Fibroblast of skin of left biceps (primary cell): ENCODE measurements at regions not wholly inside any gene's neighbourhood (a gene's known extent, or its start where the extent isn't known, plus 50 kb on each side); places are given as distances from the start of the nearest gene placed in this dataset.
"Not testable (repeated sequence)": the region's sequence is repeated elsewhere in the genome, so short reads cannot be mapped to it uniquely, and the experiment has no call there.

Experiments used
- DNase-seq, 2 experiments: peaks; one replicate each; pipeline ENCODE4 v3.0.0-alpha.2; 2013; ENCODE audit warnings: low read depth in 2 of 2

DNA sequence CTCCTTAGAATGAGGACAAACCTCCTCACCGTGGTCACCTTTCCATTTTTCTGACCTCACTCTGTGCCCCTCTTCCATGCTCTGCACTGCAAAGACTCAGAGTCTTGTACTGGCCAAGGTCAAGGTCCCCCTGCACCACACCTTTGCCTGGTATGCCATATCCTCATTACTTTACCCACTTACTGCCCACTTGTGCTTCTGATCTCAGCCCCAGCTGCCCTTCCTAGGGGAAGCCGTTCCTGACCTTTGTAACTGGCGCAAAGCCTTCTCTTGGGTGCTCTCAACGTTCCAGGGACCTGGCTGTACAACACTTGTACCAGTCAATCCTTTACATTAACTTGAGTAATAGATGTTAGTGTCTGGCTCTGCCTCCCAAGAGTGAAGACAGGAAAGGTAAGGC is 256.0 kb downstream of the SV2B start:
- DNase-seq: no peak

DNA sequence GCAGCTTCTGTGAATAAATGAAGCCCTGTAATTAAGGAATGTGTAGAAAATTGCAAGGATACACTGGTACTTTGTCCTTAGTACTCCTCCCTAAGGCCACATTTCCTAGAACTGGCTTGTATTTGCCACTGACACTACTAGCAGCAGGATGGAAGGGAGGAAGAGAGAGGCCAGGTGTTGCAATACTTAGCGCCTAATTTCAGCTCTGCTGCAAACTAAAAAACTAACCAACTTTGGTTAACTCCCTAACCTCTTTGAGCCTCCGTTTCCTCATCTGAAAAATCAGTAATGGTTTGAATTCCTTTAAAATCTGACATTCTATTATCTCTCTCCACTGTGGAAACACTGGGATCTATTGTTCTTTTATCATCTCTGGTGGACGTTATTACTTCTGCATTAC is 257.0 kb downstream of the SV2B start:
- no peak for DNase-seq

DNA sequence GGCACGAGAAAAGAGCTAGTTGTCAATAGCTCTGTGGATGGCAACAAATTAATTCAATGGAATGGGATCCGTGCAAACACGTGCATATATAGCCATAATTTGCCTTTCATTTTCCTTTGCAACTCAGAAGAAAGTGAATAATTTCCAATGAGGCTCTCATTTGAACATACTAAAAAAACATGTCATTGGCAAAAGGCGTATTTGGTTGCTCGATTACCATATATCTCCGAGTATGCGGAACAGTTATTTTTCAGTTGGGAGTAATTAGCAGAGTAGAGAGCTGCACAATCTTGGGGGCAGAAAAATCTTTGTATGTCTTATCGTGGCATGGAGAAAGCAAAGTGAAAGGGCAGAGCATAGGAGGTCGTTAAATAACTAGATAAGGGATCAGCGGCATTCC is 257.4 kb downstream of the SV2B start:
- DNase-seq: no peak

DNA sequence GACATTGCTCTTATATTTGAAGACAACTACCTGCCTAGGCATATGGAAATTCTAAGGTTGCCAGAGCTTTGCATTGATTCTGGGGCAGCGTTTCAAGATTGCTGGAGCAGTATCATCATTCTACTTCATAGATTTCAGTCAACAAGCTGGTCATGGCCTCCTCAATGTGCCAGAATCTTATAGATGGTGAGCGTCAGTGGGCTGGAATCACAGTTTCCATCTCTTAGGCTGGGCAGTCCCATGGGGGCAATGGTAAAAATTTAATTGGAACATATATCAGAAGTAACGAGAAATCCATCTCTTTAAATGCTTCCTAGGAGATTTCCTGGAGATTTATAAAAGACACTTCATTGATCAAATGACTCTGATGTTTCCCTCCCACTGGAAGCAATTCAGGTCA is 258.3 kb downstream of the SV2B start:
- DNase-seq: no peak

DNA sequence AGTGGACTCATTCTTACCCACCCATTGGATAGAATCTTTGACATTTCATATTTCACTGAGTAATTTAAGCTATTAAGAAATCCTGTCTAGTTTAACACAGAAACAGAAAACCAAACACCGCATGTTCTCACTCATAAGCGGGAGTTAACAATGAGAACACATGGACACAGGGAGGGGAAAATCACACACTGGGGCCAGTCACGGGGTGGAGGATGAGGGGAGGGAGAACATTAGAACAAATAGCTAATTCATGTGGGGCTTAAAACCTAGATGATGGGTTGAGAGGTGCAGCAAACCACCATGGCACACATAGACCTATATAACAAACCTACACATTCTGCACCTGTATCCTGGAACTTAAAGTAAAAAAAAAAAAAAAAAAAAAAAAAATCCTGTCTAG is 261.6 kb downstream of the SV2B start:
- not testable (repeated sequence) for DNase-seq

DNA sequence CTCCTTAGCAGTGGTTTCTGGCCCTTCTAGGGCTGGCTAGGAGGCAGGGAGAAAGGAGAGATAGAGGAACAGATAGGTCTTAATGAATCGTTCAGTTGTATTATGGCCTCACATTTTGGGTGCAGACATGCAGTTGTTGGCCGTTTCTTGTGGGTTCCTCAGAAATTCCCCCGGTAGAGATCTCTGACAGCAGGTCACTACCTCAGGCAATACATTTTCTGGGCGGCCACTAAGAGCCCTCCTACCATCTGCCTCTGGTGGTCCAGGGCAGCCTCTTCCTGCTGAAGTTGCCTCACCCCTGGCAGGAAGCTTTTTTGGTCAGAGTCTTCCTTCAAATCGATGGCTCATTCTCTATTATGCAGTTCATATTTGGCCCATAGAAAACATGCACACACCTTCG is 266.1 kb downstream of the SV2B start:
- DNase-seq: no peak

GRCh38 chr15:91368611-91369010 is 268.6 kb downstream of the SV2B start:
- DNase-seq: no peak

DNA sequence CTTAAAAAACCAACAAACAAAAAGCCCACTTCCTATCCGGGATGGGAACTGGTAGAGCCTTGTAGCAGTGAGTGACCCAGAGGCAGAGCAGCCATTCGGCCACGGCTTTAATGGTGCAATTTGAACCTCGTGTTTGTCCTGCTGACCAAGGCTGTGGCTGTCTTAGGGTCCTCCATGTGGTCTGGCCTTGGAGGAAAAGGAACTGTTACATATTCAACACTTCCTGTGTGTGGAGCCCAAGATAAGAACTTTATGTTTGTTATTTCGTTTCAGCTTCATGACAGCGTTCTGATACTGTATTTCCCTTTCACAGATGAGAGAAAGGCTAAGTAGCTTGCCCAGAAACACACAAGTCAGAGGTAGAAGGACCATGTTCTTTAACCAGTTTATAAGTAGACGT is 269.8 kb downstream of the SV2B start:
- DNase-seq: no peak

DNA sequence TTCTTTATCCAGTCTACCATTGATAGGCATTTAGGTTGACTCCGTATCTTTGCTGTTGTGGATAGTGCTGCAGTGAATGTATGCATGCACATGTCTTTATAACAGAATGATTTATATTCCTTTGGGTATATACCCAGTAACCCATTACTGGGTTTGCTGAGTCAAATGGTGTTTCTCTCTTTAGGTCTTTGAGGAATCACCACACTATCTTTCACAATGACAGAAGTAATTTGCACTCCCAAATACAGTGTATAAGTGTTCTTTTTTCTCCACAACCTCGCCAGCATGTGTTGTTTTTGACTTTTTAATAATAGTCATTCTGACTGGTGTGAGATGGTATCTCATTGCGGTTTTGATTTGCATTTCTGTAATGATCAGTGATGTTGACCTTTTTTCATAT is 271.3 kb downstream of the SV2B start:
- DNase-seq: not testable (repeated sequence)

GRCh38 chr15:91374336-91374735 is 274.3 kb downstream of the SV2B start:
- DNase-seq: no peak

GRCh38 chr15:91376038-91376437 is 276.0 kb downstream of the SV2B start:
- no peak for DNase-seq

GRCh38 chr15:91380114-91380513 is 280.1 kb downstream of the SV2B start:
- DNase-seq: no peak

DNA sequence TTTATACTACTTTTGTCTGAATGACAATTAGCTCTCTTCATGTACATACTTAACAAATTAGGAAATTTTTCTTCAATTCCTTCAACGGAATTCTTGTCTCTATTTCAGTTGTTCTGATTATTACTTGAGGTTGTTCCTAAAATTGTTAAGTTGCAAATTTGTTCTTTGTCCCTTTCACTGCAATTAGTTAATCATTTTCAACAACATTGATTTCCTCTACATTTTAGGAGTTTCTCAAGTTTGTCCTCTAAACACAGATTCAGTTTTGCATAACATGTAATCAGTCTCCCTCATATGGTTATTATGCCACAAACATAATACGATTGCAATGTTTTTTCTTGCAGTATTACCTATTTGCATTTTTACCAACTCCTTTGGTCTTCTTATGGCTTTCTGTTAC is 283.5 kb downstream of the SV2B start:
- DNase-seq: no peak

DNA sequence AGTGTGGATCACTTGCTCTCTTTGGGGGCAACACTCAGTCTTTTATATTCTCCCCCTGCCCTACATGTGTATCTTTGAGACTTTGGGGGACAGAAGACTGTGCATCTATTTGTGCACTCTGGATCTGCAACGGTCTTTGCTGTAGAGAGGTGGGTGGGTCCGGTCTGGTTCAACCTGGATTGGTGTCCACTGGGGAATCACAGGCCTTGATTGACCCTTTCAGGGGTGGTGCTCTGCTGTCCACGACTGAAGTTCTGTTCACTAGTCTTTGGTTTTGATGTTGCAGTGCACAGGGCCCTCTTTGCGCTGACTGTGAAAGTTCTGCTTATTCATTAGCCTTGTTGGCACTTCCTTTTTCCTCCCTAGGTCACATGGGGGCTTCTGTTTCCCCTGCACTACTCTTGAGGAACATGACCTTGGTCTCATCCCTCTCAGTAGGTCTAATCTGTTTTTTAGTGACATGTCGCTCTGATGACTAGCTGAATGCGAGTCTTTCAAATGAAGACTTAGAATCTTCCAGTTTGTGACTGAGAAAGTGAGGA is 284.2 kb downstream of the SV2B start:
- no peak for DNase-seq

GRCh38 chr15:91385311-91385710 is 285.3 kb downstream of the SV2B start:
- no peak for DNase-seq

DNA sequence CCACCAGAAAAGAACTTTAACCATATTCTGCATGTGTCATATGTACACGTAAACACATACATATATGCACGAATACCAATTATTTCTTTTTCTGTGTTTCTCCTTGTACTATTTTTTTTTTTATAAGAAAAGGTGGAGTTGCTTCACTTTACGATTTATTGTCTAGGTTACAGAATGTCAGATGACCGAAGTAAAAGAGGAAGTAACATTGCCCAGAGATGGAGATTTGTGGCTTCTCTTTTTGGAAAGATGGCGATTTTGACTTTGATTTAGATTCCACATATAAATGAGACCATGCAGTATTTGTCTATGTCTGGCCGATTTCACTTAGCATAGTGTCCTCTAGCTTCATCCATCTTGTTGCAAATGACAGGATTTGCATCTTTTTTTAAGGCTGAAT is 293.1 kb downstream of the SV2B start:
- DNase-seq: no peak

DNA sequence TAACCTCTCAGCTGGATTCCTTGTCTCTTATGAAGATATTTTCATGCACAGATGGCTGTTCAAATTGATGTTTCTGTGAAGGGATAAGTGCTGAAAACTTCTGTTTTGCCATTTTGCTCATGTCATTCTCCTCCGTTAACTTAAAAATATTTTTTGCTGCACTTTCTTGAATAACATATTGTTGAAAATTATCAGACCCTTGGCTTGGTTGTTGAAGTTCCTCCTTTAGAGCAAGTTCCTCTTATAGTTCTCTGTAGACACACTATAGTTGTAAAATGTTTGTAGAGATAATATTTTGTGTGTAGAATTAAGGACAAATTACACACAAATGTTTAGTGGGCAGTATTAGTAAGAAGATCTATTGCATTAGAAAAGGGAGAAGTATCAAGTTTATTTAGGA is 300.4 kb downstream of the SV2B start:
- no peak for DNase-seq

DNA sequence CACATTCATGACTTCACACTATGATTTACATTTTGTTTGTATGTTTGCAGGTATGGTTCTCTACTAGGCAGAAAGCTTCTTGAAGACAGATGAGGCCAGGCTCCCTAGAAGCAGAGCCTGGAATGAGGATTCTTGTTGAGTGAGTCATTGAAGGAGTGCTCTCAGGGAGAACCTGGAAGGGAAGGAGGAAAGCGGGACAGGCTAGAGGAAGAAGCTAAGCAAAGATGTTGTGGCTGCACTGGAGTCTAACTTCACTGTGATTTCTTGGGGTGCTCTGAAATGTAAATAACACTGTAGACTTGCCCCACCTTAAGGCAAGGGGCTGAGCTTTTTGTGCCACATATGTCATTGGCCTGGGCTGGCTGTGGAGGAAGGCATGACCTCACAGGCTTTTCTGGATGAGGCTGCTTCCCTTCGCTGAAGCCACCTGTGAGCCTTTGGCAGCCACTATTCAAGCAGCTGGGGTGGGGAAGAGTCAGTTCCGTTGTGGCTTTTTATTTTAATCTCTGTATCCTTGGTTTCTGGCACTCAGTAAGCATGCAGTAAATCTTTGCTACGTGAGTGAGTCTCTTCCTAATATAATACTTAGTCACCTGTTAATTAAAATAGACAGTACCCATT is 307.3 kb downstream of the SV2B start:
- no peak for DNase-seq

DNA sequence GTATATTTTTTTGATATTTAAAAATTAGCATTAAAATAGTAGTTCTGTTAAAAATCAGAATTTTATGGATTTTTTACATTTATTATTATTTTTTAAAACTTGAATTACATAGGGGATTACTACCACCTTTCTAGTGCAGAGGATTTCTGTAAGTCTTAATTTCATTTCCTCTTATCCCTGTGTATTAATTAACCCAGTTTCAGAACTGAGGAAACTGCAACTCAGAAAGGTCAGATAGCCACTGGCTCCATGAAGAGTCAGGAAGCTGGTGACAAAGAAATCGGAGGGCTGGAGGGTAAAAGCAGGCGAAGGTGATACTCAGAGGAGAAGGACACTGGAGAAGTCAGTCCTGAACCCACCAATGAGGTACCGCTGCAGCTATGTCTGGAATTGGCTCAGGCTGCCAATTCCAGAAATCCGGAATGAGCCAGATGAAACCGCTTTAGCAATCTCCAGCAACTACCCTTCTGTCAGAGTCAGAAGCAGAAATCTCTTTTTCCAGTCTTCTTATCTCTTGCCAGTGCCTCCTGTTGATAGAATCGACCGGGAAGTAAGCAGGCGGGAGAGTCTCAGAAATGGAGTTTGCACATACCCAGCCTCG is 308.5 kb downstream of the SV2B start:
- no peak for DNase-seq

- no peak for DNase-seq
Observed at GRCh38 chr15:91409387-91409786, 309.3 kb downstream of the SV2B start.

DNA sequence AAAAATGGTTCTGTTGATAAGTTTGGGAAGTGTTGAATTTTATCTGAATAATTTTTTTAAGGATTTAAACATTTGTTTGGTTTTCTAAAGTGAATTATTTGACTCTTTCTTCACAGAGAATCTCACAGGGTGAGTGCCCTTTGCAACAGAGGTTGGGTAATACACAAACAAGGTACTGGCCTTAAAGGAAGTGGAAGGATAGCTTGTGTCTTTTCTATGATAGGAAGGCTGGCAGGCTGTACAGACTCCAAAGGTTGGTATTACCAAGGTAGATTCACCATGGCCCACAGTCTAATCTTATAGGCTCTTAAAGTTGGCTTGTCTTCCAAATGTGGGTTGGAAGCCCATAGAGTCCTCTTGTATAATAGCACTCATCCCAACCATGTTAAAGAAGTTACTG is 311.5 kb downstream of the SV2B start:
- no peak for DNase-seq

DNA sequence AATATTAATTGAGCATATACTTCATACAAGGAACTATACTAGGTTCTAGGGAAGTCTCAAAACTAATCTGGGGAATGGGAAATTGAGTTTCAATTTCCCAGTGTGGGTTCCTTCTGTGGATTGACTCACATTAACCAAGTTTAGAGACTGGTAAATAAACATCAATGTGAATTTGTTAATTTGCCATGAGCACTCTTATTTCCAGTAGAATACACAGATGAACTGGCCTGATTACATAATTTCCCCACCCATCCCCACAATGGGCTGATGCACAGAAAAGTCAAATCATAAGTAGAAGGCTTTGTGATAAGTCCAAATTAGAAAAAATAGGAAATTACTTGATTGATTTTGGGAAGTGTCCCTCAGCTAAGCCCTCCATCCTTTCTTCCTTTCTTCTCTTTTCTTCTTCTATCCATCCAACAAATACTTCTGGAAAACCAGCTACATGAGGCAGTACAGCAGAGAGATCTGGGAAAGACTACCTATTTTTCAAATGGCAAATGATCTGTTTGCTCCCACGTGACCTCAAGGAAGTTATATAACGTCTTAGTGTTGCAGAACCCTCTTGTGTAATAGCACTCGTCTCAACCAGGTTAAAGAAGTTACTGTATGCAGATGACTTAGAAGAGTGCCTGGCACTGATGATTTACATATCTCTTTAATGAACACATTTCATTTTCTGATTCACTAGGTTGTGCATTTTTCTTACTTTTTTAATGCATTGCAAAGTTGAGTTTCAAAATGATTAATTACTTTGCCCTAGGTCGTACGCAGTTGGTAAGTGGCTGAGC is 312.3 kb downstream of the SV2B start:
- no peak for DNase-seq

GRCh38 chr15:91413142-91413541 is 313.1 kb downstream of the SV2B start:
- no peak for DNase-seq
